Body of pancreas (tissue), 4 donors: ENCODE measurements at regions not wholly inside any gene's neighbourhood (a gene's known extent, or its start where the extent isn't known, plus 50 kb on each side); places are given as distances from the start of the nearest gene placed in this dataset.

Experiments
- CTCF ChIP-seq, 7 experiments: fragments of 450-650 bp in 4 of 7; fragments of 200-600 bp in 3 of 7; sonication (generic) in 3 of 7; IDR thresholded peaks; one replicate each; pipeline ENCODE4 v1.5.1; 2016 to 2019; ENCODE audit warnings: antibody characterized with exemption in 7 of 7
- POLR2A ChIP-seq, 3 donors: fragments of 450-650 bp; IDR thresholded peaks; one replicate each; pipeline ENCODE4 v1.6.1; 2016; ENCODE audit warnings: antibody characterized with exemption in 3 of 3, mild to moderate bottlenecking in 2 of 3

- TF ChIP-seq CTCF (IDR thresholded peaks at IDR 0.05) (no peak), POLR2A (IDR thresholded peaks at IDR 0.05) (no peak)
Measured at GRCh38 chr5:153212471-153212870, 278.0 kb upstream of the GRIA1 start.
